ENCODE measurements at regions not wholly inside any gene's neighbourhood (a gene's known extent, or its start where the extent isn't known, plus 50 kb on each side); places are given as distances from the start of the nearest gene placed in this dataset.

GRCh38 chr3:87072446-87072845 lies 81.5 kb upstream of the VGLL3 start:
- H3K27ac ChIP-seq (ENCODE audit: low read depth in 2 of 2, low read length in 1 of 2) = no peak overlapping the region
- no peak overlapping the region for H2AFZ ChIP-seq (ENCODE audit: low read depth)
- no peaks in the 10 kb centered on the region for H3K79me2 ChIP-seq (ENCODE audit: insufficient read depth)
- H3K9me3 ChIP-seq = no peaks in the 10 kb centered on the region
- H3K9me2 ChIP-seq = 0 out of 2 replicates have a peak, but pooled peaks cover 3% of the 10 kb centered on the region
- no peaks in the 10 kb centered on the region for H3K27me3 ChIP-seq (ENCODE audit: insufficient read depth)
- TF ChIP-seq POLR2AphosphoS5 (IDR thresholded peaks at IDR 0.05; ENCODE audit: low read depth, low read length) (no peak), EP300 (IDR thresholded peaks at IDR 0.05; ENCODE audit: borderline replicate concordance in 1 of 2, low read depth in 1 of 2, low read length in 1 of 2) (no peak), EZH2phosphoT487 (IDR thresholded peaks at IDR 0.05; ENCODE audit: borderline replicate concordance, low read depth) (no peak), NRF1 (IDR thresholded peaks at IDR 0.05; ENCODE audit: low read depth, low read length) (no peak), RCOR1 (IDR thresholded peaks at IDR 0.05; ENCODE audit: low read length) (no peak), YY1 (IDR thresholded peaks at IDR 0.05; ENCODE audit: low read depth) (no peak), RAD21 (IDR thresholded peaks at IDR 0.05; ENCODE audit: low read length) (no peak), SMC3 (IDR thresholded peaks at IDR 0.05; ENCODE audit: low read depth, low read length) (no peak), ZBTB33 (IDR thresholded peaks at IDR 0.05; ENCODE audit: borderline replicate concordance, low read depth) (no peak), GATA2 (CRISPR knock-in tag; IDR thresholded peaks at IDR 0.05) (no peak), MXI1 (IDR thresholded peaks at IDR 0.05; ENCODE audit: low read depth, low read length) (no peak), JUND (IDR thresholded peaks at IDR 0.05) (no peak)
- H3F3A ChIP-seq (replicated peaks; ENCODE audit: insufficient read depth) = no peaks in the 10 kb centered on the region
- POLR2A ChIA-PET = no interaction called here
- no peak overlapping the region for H3K4me3 ChIP-seq (ENCODE audit: low read depth in 2 of 2, low read length in 1 of 2)
- no peak for DNase-seq
- no peaks in the 10 kb centered on the region; a peak in 1 of 4 replicates for H3K4me1 ChIP-seq (ENCODE audit: control insufficient read depth in 1 of 2, insufficient read depth in 2 of 2, low read depth in 1 of 2, low read length in 1 of 2)
- no peak overlapping the region for H3K9ac ChIP-seq
- CTCF ChIA-PET = interaction anchor here (2.2 kb wide), 1 partner anchor 11 kb away, joined by 7 read pairs; no protein-coding TSS in a partner anchor
- no peak overlapping the region for H3K4me2 ChIP-seq
- H4K20me1 ChIP-seq (ENCODE audit: insufficient read depth) = no peaks in the 10 kb centered on the region
- H3K36me3 ChIP-seq (replicated peaks in 1 of 2; ENCODE audit: control insufficient read depth in 1 of 2, insufficient read depth in 2 of 2, low read length in 1 of 2) = no peaks in the 10 kb centered on the region

GRCh38 chr3:87069971-87070370 lies 79.0 kb upstream of the VGLL3 start:
- 12% methylated on average over 6 of the region's 6 CpGs for WGBS (ENCODE audit: low lambda C conversion rate)
- H3K27me3 ChIP-seq (ENCODE audit: insufficient read depth) = no peaks in the 10 kb centered on the region
- H3K9ac ChIP-seq = no peak overlapping the region
- ChIA-PET CTCF (no interaction called here), POLR2A (no interaction called here)
- H3F3A ChIP-seq (replicated peaks; ENCODE audit: insufficient read depth) = no peaks in the 10 kb centered on the region
- H3K27ac ChIP-seq (ENCODE audit: low read depth in 2 of 2, low read length in 1 of 2) = no peak overlapping the region
- H3K9me3 ChIP-seq = no peaks in the 10 kb centered on the region
- H3K4me2 ChIP-seq = no peak overlapping the region
- no peaks in the 10 kb centered on the region for H3K79me2 ChIP-seq (ENCODE audit: insufficient read depth)
- TF ChIP-seq USF2 (IDR thresholded peaks at IDR 0.05; ENCODE audit: borderline replicate concordance, low read depth, low read length) (no peak), SIN3A (IDR thresholded peaks at IDR 0.05; ENCODE audit: borderline replicate concordance, low read depth, low read length) (no peak), TAF1 (IDR thresholded peaks at IDR 0.05; ENCODE audit: borderline replicate concordance, low read depth, low read length) (no peak), POLR2AphosphoS5 (IDR thresholded peaks at IDR 0.05; ENCODE audit: low read depth, low read length) (no peak), MXI1 (IDR thresholded peaks at IDR 0.05; ENCODE audit: low read depth, low read length) (no peak), RXRA (IDR thresholded peaks at IDR 0.05; ENCODE audit: borderline replicate concordance, low read depth) (no peak), NFIC (IDR thresholded peaks at IDR 0.05; ENCODE audit: borderline replicate concordance) (no peak), EP300 (IDR thresholded peaks at IDR 0.05; ENCODE audit: borderline replicate concordance in 1 of 2, low read depth in 1 of 2, low read length in 1 of 2) (no peak), EZH2phosphoT487 (IDR thresholded peaks at IDR 0.05; ENCODE audit: borderline replicate concordance, low read depth) (no peak), TEAD4 (IDR thresholded peaks at IDR 0.05; ENCODE audit: borderline replicate concordance, insufficient read depth) (no peak)
- DNase-seq = no peak
- no peaks in the 10 kb centered on the region; a peak in 1 of 4 replicates for H3K4me1 ChIP-seq (ENCODE audit: control insufficient read depth in 1 of 2, insufficient read depth in 2 of 2, low read depth in 1 of 2, low read length in 1 of 2)
- H3K4me3 ChIP-seq (ENCODE audit: low read depth in 2 of 2, low read length in 1 of 2) = no peak overlapping the region
- H3K9me2 ChIP-seq = 0 out of 2 replicates have a peak, but pooled peaks cover 3% of the 10 kb centered on the region
- no peaks in the 10 kb centered on the region for H3K36me3 ChIP-seq (replicated peaks in 1 of 2; ENCODE audit: control insufficient read depth in 1 of 2, insufficient read depth in 2 of 2, low read length in 1 of 2)
- no peaks in the 10 kb centered on the region for H4K20me1 ChIP-seq (ENCODE audit: insufficient read depth)
- no peak overlapping the region for H2AFZ ChIP-seq (ENCODE audit: low read depth)

Measured in SK-N-SH (cell line).